Psoas muscle (tissue), 7 donors: ENCODE measurements at regions not wholly inside any gene's neighbourhood (a gene's known extent, or its start where the extent isn't known, plus 50 kb on each side); places are given as distances from the start of the nearest gene placed in this dataset.
"Not testable (repeated sequence)": the region's sequence is repeated elsewhere in the genome, so short reads cannot be mapped to it uniquely, and the experiment has no call there.

Experiments used
- ATAC-seq, 4 donors: fragments of 200-7000 bp; cut with Tn5 transposase; one replicate each; pipeline ENCODE4 v1.9.1; 2020; ENCODE audit warnings: moderate library complexity in 3 of 4, mild to moderate bottlenecking in 2 of 4
- DNase-seq, 2 donors: peaks; one replicate each; pipeline ENCODE4 v3.0.0-alpha.2; 2020
- H3K27ac ChIP-seq: fragments of 200-600 bp; one replicate; pipeline ENCODE4 v1.8.0; 2022
- H3K27me3 ChIP-seq, 3 donors: fragments of 200-600 bp in 1 of 3; one replicate each; pipeline versions ENCODE4 v1.6.1 to v1.8.0; 2013 to 2022; ENCODE audit warnings: low read length in 2 of 3, mild to moderate bottlenecking in 2 of 3, moderate library complexity in 1 of 3; ENCODE audit not compliant: insufficient read depth in 3 of 3
- H3K36me3 ChIP-seq, 2 donors: fragments of 200-600 bp in 1 of 2; one replicate each; pipeline versions ENCODE4 v1.6.1 to v1.8.0; 2013 to 2022; ENCODE audit warnings: low read depth in 1 of 2, mild to moderate bottlenecking in 1 of 2, moderate library complexity in 1 of 2; ENCODE audit not compliant: insufficient read depth in 1 of 2
- H3K4me1 ChIP-seq: fragments of 200-600 bp; one replicate; pipeline ENCODE4 v1.8.0; 2022
- H3K4me3 ChIP-seq: fragments of 200-600 bp; one replicate; pipeline ENCODE4 v1.8.0; 2022; ENCODE audit warnings: mild to moderate bottlenecking
- H3K9me3 ChIP-seq: fragments of 200-600 bp; one replicate; pipeline ENCODE4 v1.8.0; 2022
- WGBS, 3 donors: extraction: QIAGEN DNeasy Blood & Tissue Kit; methylation state at CpG; one replicate each; pipeline versions ENCODE4 v1.1.6 to v1.1.7; 2013; 5-methylcytosine and 5-hydroxymethylcytosine counted together
- intact Hi-C, 2 donors: fragments of 100-400 bp; cut with DNase I; formaldehyde crosslinking; loops; one replicate each; pipeline versions ENCODE4 v1.11.0 to v1.14.2; 2022
- TF ChIP-seq, protein P1 (sequence below): fragments of 200-600 bp; IDR thresholded peaks from one replicate; pipeline ENCODE4 v1.8.0; 2022; ENCODE audit warnings: antibody characterized with exemption
- donor health status: healthy with polysubstance abuse.
- donor health status: DM: no; HTN: no; CAD: no; lungs with moderate emphysema.
- donor health status: Bipolar disorder and iron deficiency.
- donor health status: healthy.
- donor health status: DM: yes; HTN: yes; CAD: no.
- donor health status: DM: no; HTN: no; CAD: no.
- donor health status: DM: yes; HTN: yes; CAD: no.

- Histone ChIP-seq H3K4me1 (no peaks in the 10 kb centered on the region), H3K4me3 (no peak overlapping the region), H3K27ac (no peak overlapping the region), H3K9me3 (no peaks in the 10 kb centered on the region), H3K27me3 (no peaks in the 10 kb centered on the region), H3K36me3 (no peaks in the 10 kb centered on the region)
- no peak for DNase-seq
- intact Hi-C loops: no loop called here
- no peak for ATAC-seq
- WGBS, 3 donors: 59 to 83% (median 62%) methylated on average over 3 of the region's 3 CpGs
- TF ChIP-seq, protein P1, sequence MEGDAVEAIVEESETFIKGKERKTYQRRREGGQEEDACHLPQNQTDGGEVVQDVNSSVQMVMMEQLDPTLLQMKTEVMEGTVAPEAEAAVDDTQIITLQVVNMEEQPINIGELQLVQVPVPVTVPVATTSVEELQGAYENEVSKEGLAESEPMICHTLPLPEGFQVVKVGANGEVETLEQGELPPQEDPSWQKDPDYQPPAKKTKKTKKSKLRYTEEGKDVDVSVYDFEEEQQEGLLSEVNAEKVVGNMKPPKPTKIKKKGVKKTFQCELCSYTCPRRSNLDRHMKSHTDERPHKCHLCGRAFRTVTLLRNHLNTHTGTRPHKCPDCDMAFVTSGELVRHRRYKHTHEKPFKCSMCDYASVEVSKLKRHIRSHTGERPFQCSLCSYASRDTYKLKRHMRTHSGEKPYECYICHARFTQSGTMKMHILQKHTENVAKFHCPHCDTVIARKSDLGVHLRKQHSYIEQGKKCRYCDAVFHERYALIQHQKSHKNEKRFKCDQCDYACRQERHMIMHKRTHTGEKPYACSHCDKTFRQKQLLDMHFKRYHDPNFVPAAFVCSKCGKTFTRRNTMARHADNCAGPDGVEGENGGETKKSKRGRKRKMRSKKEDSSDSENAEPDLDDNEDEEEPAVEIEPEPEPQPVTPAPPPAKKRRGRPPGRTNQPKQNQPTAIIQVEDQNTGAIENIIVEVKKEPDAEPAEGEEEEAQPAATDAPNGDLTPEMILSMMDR: no peak
Measured at GRCh38 chr14:51595881-51596455, 55.7 kb upstream of the FRMD6 start.

GRCh38 chr14:51596488-51597117 is 55.1 kb upstream of the FRMD6 start:
- Histone ChIP-seq H3K27me3 (no peaks in the 10 kb centered on the region), H3K27ac (no peak overlapping the region), H3K4me1 (no peaks in the 10 kb centered on the region), H3K9me3 (no peaks in the 10 kb centered on the region), H3K4me3 (no peak overlapping the region), H3K36me3 (no peaks in the 10 kb centered on the region)
- ATAC-seq (no peak), DNase-seq (no peak)
- intact Hi-C loops: no loop called here
- 94 to 98% (median 97%) methylated on average over 6 of the region's 6 CpGs for WGBS, 3 donors
- TF ChIP-seq, protein P1: no peak

- H3K9me3 ChIP-seq: no peaks in the 10 kb centered on the region
- H3K4me3 ChIP-seq: no peak overlapping the region
- ATAC-seq: no peak
- H3K4me1 ChIP-seq: no peaks in the 10 kb centered on the region
- TF ChIP-seq, protein P1: no peak
- no peaks in the 10 kb centered on the region for H3K27me3 ChIP-seq
- no peak overlapping the region for H3K27ac ChIP-seq
- no peak for DNase-seq
- intact Hi-C loops: no loop called here
- no peaks in the 10 kb centered on the region for H3K36me3 ChIP-seq
- WGBS, 3 donors: 92 to 95% (median 92%) methylated on average over 7 of the region's 7 CpGs
Measured at GRCh38 chr14:51597261-51598001, 54.3 kb upstream of the FRMD6 start.

DNA sequence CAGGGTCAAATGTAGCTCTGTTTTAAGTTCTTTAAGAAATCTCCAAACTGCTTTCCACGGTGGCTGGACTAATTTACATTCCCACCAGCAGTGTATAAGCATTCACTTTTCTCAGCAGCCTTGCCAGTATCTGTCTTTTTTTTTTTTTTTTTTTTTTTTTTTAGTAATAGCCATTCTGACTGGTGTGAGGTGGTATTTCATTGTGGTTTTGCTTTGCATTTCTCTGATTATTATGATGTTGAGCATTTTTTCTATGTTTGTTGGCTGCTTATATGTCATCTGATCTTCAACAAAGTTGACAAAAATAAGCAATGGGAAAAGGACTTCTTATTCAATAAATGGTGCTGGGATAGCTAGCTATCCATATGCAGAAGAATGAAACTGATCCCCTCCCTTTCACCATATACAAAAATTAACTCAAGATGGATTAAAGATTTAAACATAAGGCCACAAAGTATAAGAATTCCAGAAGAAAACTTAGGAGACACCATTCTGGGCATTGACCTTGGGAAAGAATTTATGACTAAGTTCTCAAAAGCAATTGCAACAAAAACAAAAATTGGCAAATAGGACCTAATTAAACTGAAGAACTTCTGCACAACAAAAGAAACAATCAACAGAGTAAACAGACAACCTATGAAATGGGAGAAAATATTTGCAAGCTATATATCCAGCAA is 52.6 kb upstream of the FRMD6 start:
- H3K27ac ChIP-seq, ATAC-seq, intact Hi-C loops, H3K4me1 ChIP-seq, H3K4me3 ChIP-seq, H3K36me3 ChIP-seq, DNase-seq, H3K27me3 ChIP-seq, H3K9me3 ChIP-seq: not testable (repeated sequence)
- WGBS, 3 donors: 37 to 69% (median 61%) methylated on average over 1 of the region's 1 CpG

DNA sequence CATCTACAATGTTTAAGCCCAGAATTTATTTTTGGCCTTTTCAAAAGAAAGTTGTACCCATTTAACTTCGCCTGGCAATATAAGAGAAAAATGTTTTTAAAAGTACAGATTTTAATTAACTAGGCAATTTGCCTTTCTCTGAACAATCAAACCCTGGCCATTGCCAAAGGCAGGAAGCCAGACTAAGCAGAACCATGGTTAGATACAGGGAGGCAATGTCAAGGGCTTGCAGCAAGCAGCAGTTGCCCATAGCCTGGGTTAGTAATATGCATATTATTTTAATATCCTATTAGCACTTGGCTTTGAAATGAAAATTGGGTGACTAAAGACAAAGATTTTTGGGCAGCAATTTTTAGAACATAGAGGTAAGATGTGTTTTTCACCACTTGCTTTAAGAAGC is 51.1 kb upstream of the FRMD6 start:
- Histone ChIP-seq H3K9me3 (no peaks in the 10 kb centered on the region), H3K36me3 (no peaks in the 10 kb centered on the region), H3K27ac (no peak overlapping the region), H3K27me3 (no peaks in the 10 kb centered on the region), H3K4me3 (no peak overlapping the region), H3K4me1 (no peaks in the 10 kb centered on the region)
- ATAC-seq (no peak), DNase-seq (no peak)
- TF ChIP-seq, protein P1: no peak
- intact Hi-C loops: no loop called here
- WGBS, 3 donors: 69 to 86% (median 69%) methylated on average over 1 of the region's 1 CpG
